ENCODE measurements at regions not wholly inside any gene's neighbourhood (a gene's known extent, or its start where the extent isn't known, plus 50 kb on each side); places are given as distances from the start of the nearest gene placed in this dataset.

DNA sequence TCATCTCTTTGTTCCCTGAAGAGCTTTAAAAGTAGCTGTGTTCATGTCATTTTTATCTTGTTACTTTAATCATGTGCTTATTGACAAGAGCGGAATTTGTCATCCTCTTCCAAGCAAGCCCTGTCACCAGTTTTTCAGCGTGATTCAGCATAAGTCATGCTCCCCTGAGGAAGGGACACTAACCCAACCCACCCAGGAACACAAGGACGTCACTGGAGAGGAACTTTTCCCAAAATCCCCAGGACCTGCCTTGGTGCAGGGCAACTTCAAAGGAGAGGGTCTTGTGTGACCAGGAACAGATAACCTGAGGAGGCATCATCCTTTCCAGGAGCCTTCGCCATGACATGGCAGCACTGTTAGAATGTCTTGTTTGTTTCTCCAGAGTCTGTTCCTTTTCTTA is 107.1 kb upstream of the DIO3 start:
- no peak overlapping the region for H3K4me2 ChIP-seq (ENCODE audit: low read length)
- no peaks in the 10 kb centered on the region for H3K79me2 ChIP-seq (ENCODE audit: insufficient read depth, low read length)
- intact Hi-C loops (cut with micrococcal nuclease): no loop called here
- POLR2A ChIA-PET: no interaction called here
- RAD21 ChIA-PET (ENCODE audit: low non-redundant PET in 1 of 2, low total read pairs in 2 of 2, uncharacterized antibody in 2 of 2, unreplicated experiment in 2 of 2): no interaction called here
- no peaks in the 10 kb centered on the region for H3K36me3 ChIP-seq (ENCODE audit: control insufficient read depth in 1 of 2, insufficient read depth in 2 of 2, low read length in 2 of 2)
- TF ChIP-seq YY1 (IDR thresholded peaks at IDR 0.05; ENCODE audit: extremely low read depth, insufficient replicate concordance, low read depth, low read length) (no peak), RAD21 (IDR thresholded peaks at IDR 0.05; ENCODE audit: low read depth) (no peak), POLR2A (IDR thresholded peaks at IDR 0.05; ENCODE audit: borderline replicate concordance, extremely low read depth, insufficient read depth, insufficient read length) (no peak), JUND (IDR thresholded peaks at IDR 0.05) (no peak), EGR1 (IDR thresholded peaks at IDR 0.05; ENCODE audit: low read depth) (no peak), SIN3A (IDR thresholded peaks at IDR 0.05; ENCODE audit: low read depth) (no peak), SP1 (IDR thresholded peaks at IDR 0.05; ENCODE audit: low read depth) (no peak), CBX3 (IDR thresholded peaks at IDR 0.05; ENCODE audit: low read depth) (no peak), ZFX (IDR thresholded peaks at IDR 0.05) (no peak), SRF (IDR thresholded peaks at IDR 0.05; ENCODE audit: low read depth) (no peak)
- TF ChIP-seq, protein P1, sequence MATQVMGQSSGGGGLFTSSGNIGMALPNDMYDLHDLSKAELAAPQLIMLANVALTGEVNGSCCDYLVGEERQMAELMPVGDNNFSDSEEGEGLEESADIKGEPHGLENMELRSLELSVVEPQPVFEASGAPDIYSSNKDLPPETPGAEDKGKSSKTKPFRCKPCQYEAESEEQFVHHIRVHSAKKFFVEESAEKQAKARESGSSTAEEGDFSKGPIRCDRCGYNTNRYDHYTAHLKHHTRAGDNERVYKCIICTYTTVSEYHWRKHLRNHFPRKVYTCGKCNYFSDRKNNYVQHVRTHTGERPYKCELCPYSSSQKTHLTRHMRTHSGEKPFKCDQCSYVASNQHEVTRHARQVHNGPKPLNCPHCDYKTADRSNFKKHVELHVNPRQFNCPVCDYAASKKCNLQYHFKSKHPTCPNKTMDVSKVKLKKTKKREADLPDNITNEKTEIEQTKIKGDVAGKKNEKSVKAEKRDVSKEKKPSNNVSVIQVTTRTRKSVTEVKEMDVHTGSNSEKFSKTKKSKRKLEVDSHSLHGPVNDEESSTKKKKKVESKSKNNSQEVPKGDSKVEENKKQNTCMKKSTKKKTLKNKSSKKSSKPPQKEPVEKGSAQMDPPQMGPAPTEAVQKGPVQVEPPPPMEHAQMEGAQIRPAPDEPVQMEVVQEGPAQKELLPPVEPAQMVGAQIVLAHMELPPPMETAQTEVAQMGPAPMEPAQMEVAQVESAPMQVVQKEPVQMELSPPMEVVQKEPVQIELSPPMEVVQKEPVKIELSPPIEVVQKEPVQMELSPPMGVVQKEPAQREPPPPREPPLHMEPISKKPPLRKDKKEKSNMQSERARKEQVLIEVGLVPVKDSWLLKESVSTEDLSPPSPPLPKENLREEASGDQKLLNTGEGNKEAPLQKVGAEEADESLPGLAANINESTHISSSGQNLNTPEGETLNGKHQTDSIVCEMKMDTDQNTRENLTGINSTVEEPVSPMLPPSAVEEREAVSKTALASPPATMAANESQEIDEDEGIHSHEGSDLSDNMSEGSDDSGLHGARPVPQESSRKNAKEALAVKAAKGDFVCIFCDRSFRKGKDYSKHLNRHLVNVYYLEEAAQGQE (IDR thresholded peaks at IDR 0.05; ENCODE audit: low read depth): no peak
- no peak overlapping the region for H3K4me3 ChIP-seq (replicated peaks in 1 of 2; ENCODE audit: low read depth in 1 of 2, low read length in 2 of 2)
- no peaks in the 10 kb centered on the region for H3K27me3 ChIP-seq (ENCODE audit: insufficient read depth, low read length)
- no peak overlapping the region for H2AFZ ChIP-seq (ENCODE audit: low read depth, low read length, poor library complexity, severe bottlenecking)
- H3K9me2 ChIP-seq (ENCODE audit: insufficient read depth): no peaks in the 10 kb centered on the region
- no peaks in the 10 kb centered on the region for H4K20me1 ChIP-seq (ENCODE audit: insufficient read depth)
- ATAC-seq (no peak), DNase-seq (ENCODE audit: low read depth, low spot score) (no peak)
- H3K9me3 ChIP-seq (ENCODE audit: control insufficient read depth in 1 of 2, insufficient read depth in 1 of 2, low read depth in 1 of 2, low read length in 2 of 2): no peaks in the 10 kb centered on the region
- no TSS peak for BruUV-seq (replicated peaks)
- H3K9ac ChIP-seq (ENCODE audit: low read length): no peak overlapping the region
- H3K27ac ChIP-seq (ENCODE audit: low read depth, low read length): no peak overlapping the region
- CTCF ChIA-PET: no interaction called here
- H3K4me1 ChIP-seq (ENCODE audit: control insufficient read depth in 1 of 2, insufficient read depth in 2 of 2, low read length in 2 of 2): peaks cover 0 to 7% of the 10 kb centered on the region in 2 experiments; a peak in 2 of 4 replicates
